HepG2 (cell line): ENCODE measurements at regions not wholly inside any gene's neighbourhood (a gene's known extent, or its start where the extent isn't known, plus 50 kb on each side); places are given as distances from the start of the nearest gene placed in this dataset.

Experiments
- ATAC-seq: fragments of 200-7000 bp; cut with Tn5 transposase; 3 replicates; pipeline ENCODE4 v1.9.1; 2020; ENCODE audit warnings: mild to moderate bottlenecking, moderate library complexity
- BruUV-seq: library from RNA; stranded (reverse); fragments of 400-500 nt; replicated peaks from 2 replicates; lab custom pipeline; 2021; lab: Mats Ljungman, UMichigan
- CTCF ChIA-PET: fragments of 300-600 bp; formaldehyde crosslinking; extraction: SDS; loops from one replicate; lab custom pipeline; 2021; ENCODE audit warnings: low total read pairs, inconsistent platforms, low intra/inter-chr PET ratio; lab: Yijun Ruan, JAX
- POLR2A ChIA-PET: fragments of 350-600 bp; sonication (Branson Sonifier 250); formaldehyde crosslinking; loops from one replicate; lab custom pipeline; 2020; ENCODE audit warnings: antibody characterized with exemption, inconsistent platforms; lab: Yijun Ruan, JAX
- DNase-seq: peaks from one replicate; pipeline ENCODE4 v3.0.0-alpha.2; 2015; ENCODE audit warnings: low spot score
- FAIRE-seq: peaks from 3 replicates; lab custom pipeline; 2011; peaks lifted over from hg19 to GRCh38; lab: Jason Lieb, UNC
- H2AFZ ChIP-seq: one replicate; pipeline ENCODE4 v1.6.1; 2011; ENCODE audit warnings: low read length, inconsistent platforms
- H3K27ac ChIP-seq: fragments of 300-600 bp; 3 replicates; pipeline ENCODE4 v1.8.0; 2011; ENCODE audit warnings: mixed run types, mild to moderate bottlenecking, mixed read lengths, low read length, inconsistent platforms; ENCODE audit not compliant: insufficient read depth; ENCODE audit errors: extremely low read length
- H3K27me3 ChIP-seq, 2 experiments: fragments of 200-600 bp in 1 of 2; 2 replicates in 1 of 2; 3 replicates in 1 of 2; pipeline versions ENCODE4 v1.6.0 to v1.8.0; 2011; ENCODE audit warnings: low read length in 2 of 2, mild to moderate bottlenecking in 2 of 2, moderate library complexity in 2 of 2, inconsistent platforms in 1 of 2; ENCODE audit not compliant: insufficient read depth in 2 of 2, control insufficient read depth in 1 of 2
- H3K36me3 ChIP-seq, 2 experiments: fragments of 200-600 bp in 1 of 2; replicated peaks in 1 of 2; 2 replicates in 1 of 2; 3 replicates in 1 of 2; pipeline versions ENCODE4 v1.5.1 to v1.8.0; 2011; ENCODE audit warnings: low read length in 2 of 2, inconsistent platforms in 1 of 2; ENCODE audit not compliant: insufficient read depth in 2 of 2, control insufficient read depth in 1 of 2
- H3K4me1 ChIP-seq: 2 replicates; pipeline ENCODE4 v1.5.1; 2012; ENCODE audit warnings: low read length, inconsistent platforms; ENCODE audit not compliant: insufficient read depth
- H3K4me2 ChIP-seq: 2 replicates; pipeline ENCODE4 v1.6.0; 2011; ENCODE audit warnings: low read depth, low read length, inconsistent platforms
- H3K4me3 ChIP-seq, 3 experiments: fragments of 200-600 bp in 1 of 3; sonication (generic), shearing (Covaris generic) in 1 of 3; replicated peaks in 1 of 3; 2 replicates each; pipeline ENCODE4 v1.5.1; 2011 to 2016; ENCODE audit warnings: low read length in 3 of 3, inconsistent platforms in 2 of 3, low read depth in 2 of 3, mild to moderate bottlenecking in 2 of 3, control low read depth in 1 of 3, mixed read lengths in 1 of 3; ENCODE audit not compliant: insufficient read depth in 1 of 3
- H3K79me2 ChIP-seq: one replicate; pipeline ENCODE4 v1.6.1; 2011; ENCODE audit warnings: low read length, inconsistent platforms; ENCODE audit not compliant: insufficient read depth
- H3K9ac ChIP-seq: 2 replicates; pipeline ENCODE4 v1.6.0; 2011; ENCODE audit warnings: mild to moderate bottlenecking, low read depth, low read length, inconsistent platforms; ENCODE audit not compliant: insufficient read depth
- H3K9me3 ChIP-seq: 2 replicates; pipeline ENCODE4 v1.5.1; 2012; ENCODE audit warnings: mild to moderate bottlenecking, low read length
- H4K20me1 ChIP-seq: 2 replicates; pipeline ENCODE4 v1.6.0; 2011; ENCODE audit warnings: inconsistent platforms, mild to moderate bottlenecking, low read length, moderate library complexity; ENCODE audit not compliant: insufficient read depth
- AGO1 ChIP-seq: fragments of 200-400 bp; formaldehyde crosslinking; IDR thresholded peaks from 2 replicates; pipeline ENCODE4 v1.6.1; 2017; ENCODE audit warnings: mild to moderate bottlenecking, low read depth, low read length, moderate library complexity; ENCODE audit not compliant: poor library complexity, severe bottlenecking
- ARNT2 ChIP-seq: sonication (generic); formaldehyde crosslinking; IDR thresholded peaks from 2 replicates; pipeline ENCODE4 v1.8.0; 2022; ENCODE audit warnings: mild to moderate bottlenecking, low read depth, missing genetic modification reagents, moderate library complexity
- BRCA1 ChIP-seq: sonication (generic); formaldehyde crosslinking; IDR thresholded peaks from 2 replicates; pipeline ENCODE4 v1.4.0; 2020; ENCODE audit warnings: missing genetic modification reagents
- CC2D1A ChIP-seq: sonication (generic); formaldehyde crosslinking; IDR thresholded peaks from 2 replicates; pipeline ENCODE4 v1.8.1; 2023; ENCODE audit warnings: mild to moderate bottlenecking, missing genetic modification reagents
- EP300 ChIP-seq, 3 experiments: sonication (generic) in 1 of 3; formaldehyde crosslinking in 1 of 3; IDR thresholded peaks; 2 replicates each; pipeline versions ENCODE4 v1.5.1 to v1.6.1; 2011 to 2020; ENCODE audit warnings: low read depth in 2 of 3, low read length in 2 of 3, borderline replicate concordance in 1 of 3, improper control_type of control experiment in 1 of 3, mild to moderate bottlenecking in 1 of 3, missing genetic modification reagents in 1 of 3, moderate library complexity in 1 of 3
- ERF ChIP-seq: IDR thresholded peaks from 2 replicates; pipeline ENCODE4 v1.6.1; 2018; ENCODE audit warnings: missing biosample characterization, missing genetic modification reagents
- HMGXB4 ChIP-seq, 2 experiments: sonication (generic) in 1 of 2; formaldehyde crosslinking in 1 of 2; IDR thresholded peaks; 2 replicates each; pipeline versions ENCODE4 v1.4.0 to v1.6.1; 2018 to 2020; ENCODE audit warnings: missing genetic modification reagents in 2 of 2, borderline replicate concordance in 1 of 2, low read depth in 1 of 2, mild to moderate bottlenecking in 1 of 2, missing biosample characterization in 1 of 2
- MIER3 ChIP-seq: IDR thresholded peaks from 2 replicates; pipeline ENCODE4 v1.6.1; 2016; ENCODE audit warnings: missing compliant biosample characterization, borderline replicate concordance
- PHF20 ChIP-seq: sonication (generic); formaldehyde crosslinking; IDR thresholded peaks from 2 replicates; pipeline ENCODE4 v1.5.0; 2020; ENCODE audit warnings: mild to moderate bottlenecking, missing genetic modification reagents
- ZKSCAN1 ChIP-seq: fragments of 150-350 bp; IDR thresholded peaks from 2 replicates; pipeline ENCODE4 v1.6.1; 2014; ENCODE audit warnings: low read length
- ZNF142 ChIP-seq: sonication (generic); formaldehyde crosslinking; IDR thresholded peaks from 2 replicates; pipeline ENCODE4 v1.4.0; 2020; ENCODE audit warnings: missing genetic modification reagents
- ZNF143 ChIP-seq: sonication (generic); formaldehyde crosslinking; IDR thresholded peaks from 2 replicates; pipeline ENCODE4 v1.4.0; 2020; ENCODE audit warnings: missing genetic modification reagents
- ZNF18 ChIP-seq: sonication (generic); formaldehyde crosslinking; IDR thresholded peaks from 2 replicates; pipeline ENCODE4 v1.8.0; 2022; ENCODE audit warnings: mild to moderate bottlenecking, missing genetic modification reagents; ENCODE audit not compliant: insufficient replicate concordance
- ZNF260 ChIP-seq: sonication (generic); formaldehyde crosslinking; IDR thresholded peaks from 2 replicates; pipeline ENCODE4 v1.4.0; 2020; ENCODE audit warnings: missing genetic modification reagents, low read depth, mild to moderate bottlenecking, borderline replicate concordance
- ZNF784 ChIP-seq: sonication (generic); formaldehyde crosslinking; IDR thresholded peaks from 2 replicates; pipeline ENCODE4 v1.5.1; 2020; ENCODE audit warnings: missing genetic modification reagents, mild to moderate bottlenecking, borderline replicate concordance
- WGBS: methylation state at CpG from one replicate; pipeline ENCODE4 v1.1.6; 2017; ENCODE audit warnings: low lambda C conversion rate; 5-methylcytosine and 5-hydroxymethylcytosine counted together
- in situ Hi-C: cut with HindIII; loops from 2 replicates; pipeline ENCODE4 v1.10.0; 2017; ENCODE audit warnings: low pct_unique_long_range_greater_than_20kb; ENCODE audit not compliant: extremely low pct_ligation_motif_present
- intact Hi-C: fragments of 100-400 bp; cut with micrococcal nuclease; formaldehyde crosslinking; loops from one replicate; pipeline ENCODE4 v1.10.0; 2022; ENCODE audit not compliant: unreplicated experiment

GRCh38 chr7:35521941-35522340, 173.0 kb downstream of the HERPUD2 start:
- Histone ChIP-seq H3K4me1 (no peaks in the 10 kb centered on the region), H3K4me2 (no peak overlapping the region), H4K20me1 (no peaks in the 10 kb centered on the region), H3K9me3 (no peaks in the 10 kb centered on the region), H3K27ac (no peak overlapping the region), H3K4me3 (no peak overlapping the region), H3K27me3 (no peaks in the 10 kb centered on the region; a peak in 1 of 5 replicates), H2AFZ (no peak overlapping the region), H3K79me2 (no peaks in the 10 kb centered on the region), H3K9ac (no peak overlapping the region), H3K36me3 (no peaks in the 10 kb centered on the region)
- no TSS peak for BruUV-seq
- WGBS = under 1% methylated on average over 3 of the region's 3 CpGs
- in situ Hi-C loops = no loop called here
- ATAC-seq = no peak
- no peak for FAIRE-seq
- intact Hi-C loops = no loop called here
- ChIA-PET POLR2A (no interaction called here), CTCF (no interaction called here)
- no peak for DNase-seq
- TF ChIP-seq MIER3 (CRISPR knock-in tag) = no peak
- no peak for TF ChIP-seq PHF20 (CRISPR knock-in tag)
- TF ChIP-seq ZNF784 = no peak
- TF ChIP-seq ERF (CRISPR knock-in tag) = no peak
- TF ChIP-seq ZNF18 (CRISPR knock-in tag) = no peak
- no peak for TF ChIP-seq ZKSCAN1
- no peak for TF ChIP-seq ZNF260 (CRISPR knock-in tag)
- TF ChIP-seq CC2D1A (CRISPR knock-in tag) = no peak
- no peak for TF ChIP-seq BRCA1 (CRISPR knock-in tag)
- no peak for TF ChIP-seq ZNF142
- no peak for TF ChIP-seq AGO1
- TF ChIP-seq EP300 (IDR thresholded peaks at IDR 0.05; ENCODE audit: low read depth in 2 of 2, low read length in 2 of 2) = no peak
- no peak for TF ChIP-seq EP300 (CRISPR knock-in tag; IDR thresholded peaks at IDR 0.05; ENCODE audit: borderline replicate concordance)
- no peak for TF ChIP-seq ZNF143
- TF ChIP-seq ARNT2 (CRISPR knock-in tag) = no peak
- no peak for TF ChIP-seq HMGXB4 (CRISPR knock-in tag; IDR thresholded peaks at IDR 0.05; ENCODE audit: borderline replicate concordance in 1 of 2, low read depth in 1 of 2)
